Fibroblast of gingiva (primary cell): ENCODE measurements at regions not wholly inside any gene's neighbourhood (a gene's known extent, or its start where the extent isn't known, plus 50 kb on each side); places are given as distances from the start of the nearest gene placed in this dataset.

Experiments used
- DNase-seq: peaks from one replicate; pipeline ENCODE4 v3.0.0-alpha.2; 2011; ENCODE audit warnings: low read depth

GRCh38 chr3:102750322-102750721 is 315.5 kb downstream of the ZPLD1 start:
- no peak for DNase-seq

DNA sequence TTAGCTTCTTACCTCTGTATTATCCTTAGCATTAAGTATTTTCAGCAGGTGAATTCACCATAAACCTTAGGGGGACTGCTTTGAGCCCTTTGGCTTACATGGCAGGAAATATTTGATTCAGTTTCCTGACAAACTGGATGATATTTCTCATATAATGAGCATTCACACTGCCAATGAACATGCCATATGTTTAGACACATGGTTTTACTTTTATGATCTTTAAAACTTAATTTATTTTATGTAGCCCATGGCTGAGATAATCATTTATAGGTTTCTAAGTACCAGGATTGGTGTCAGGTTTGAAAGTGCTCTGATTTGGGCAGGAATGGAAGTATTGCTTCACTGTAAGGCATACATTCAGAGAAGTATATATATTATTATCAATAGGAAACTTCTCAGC is 319.1 kb downstream of the ZPLD1 start:
- DNase-seq, result no peak

DNA sequence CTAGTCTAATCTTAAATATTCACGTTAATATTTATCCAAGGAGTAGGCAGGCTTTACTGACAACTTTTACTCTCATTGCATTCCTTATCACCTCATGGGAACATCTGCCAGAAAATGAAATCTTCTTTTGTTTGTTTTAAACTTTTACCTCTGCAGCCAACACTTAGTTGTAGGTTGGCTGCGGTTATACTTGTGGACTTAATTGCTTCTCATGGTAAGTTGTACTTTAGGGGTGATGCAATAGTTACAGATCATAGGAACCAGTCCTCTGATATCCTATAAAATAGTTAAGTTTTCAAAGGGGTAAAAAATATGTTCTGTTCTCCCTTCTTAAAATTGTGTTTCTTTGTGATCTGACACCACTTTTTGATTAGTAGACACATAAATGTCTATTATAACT is 321.9 kb downstream of the ZPLD1 start:
- DNase-seq, result no peak

GRCh38 chr3:102757950-102758349 is 323.1 kb downstream of the ZPLD1 start:
- no peak for DNase-seq

DNA sequence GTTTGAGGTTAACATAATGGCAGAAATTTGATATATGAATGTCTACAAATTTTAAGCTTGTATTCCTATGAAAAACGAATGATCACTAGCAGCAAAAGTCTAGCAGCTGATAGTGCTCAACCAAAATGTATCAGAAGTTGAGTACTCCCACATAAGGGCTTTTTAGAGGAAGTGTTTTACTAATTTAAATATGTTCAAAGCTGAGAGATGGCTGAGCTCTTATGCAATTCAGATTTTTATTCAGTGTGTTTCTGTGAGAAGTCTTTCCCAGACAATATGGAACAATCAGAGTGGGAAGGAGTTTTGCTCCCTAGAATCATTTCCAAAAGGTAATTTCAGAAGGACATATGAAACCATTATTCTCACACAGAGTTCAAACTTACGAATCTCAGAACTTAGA is 327.0 kb downstream of the ZPLD1 start:
- no peak for DNase-seq

DNA sequence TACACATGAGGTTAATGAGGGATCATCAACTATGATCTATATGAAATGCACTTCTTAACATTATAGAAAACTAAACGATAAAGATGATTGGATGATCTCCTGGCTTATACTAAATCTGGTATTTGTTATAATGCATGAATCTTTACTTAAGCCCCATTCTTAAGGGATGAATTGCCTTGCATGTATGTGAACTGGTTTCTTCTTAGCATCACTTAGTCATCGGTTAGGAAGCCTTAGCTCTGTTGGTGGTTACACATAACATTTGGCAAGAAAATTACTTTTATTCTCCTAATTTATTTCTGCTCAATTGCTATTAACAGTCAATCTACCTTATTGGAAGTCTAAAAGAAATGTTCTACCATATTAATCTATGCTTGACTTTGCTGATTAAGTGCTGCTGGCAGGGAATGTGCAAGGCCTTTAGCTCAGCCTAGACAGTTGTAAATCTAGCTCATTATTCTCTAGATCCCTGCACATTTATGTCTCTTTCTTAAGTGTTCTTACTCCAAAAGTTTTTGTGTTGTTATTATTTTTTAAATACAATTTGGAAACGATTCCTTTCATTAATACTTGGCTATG is 356.0 kb downstream of the ZPLD1 start:
- no peak for DNase-seq

GRCh38 chr3:102791641-102792589 is 357.1 kb downstream of the ZPLD1 start:
- DNase-seq, result no peak

DNA sequence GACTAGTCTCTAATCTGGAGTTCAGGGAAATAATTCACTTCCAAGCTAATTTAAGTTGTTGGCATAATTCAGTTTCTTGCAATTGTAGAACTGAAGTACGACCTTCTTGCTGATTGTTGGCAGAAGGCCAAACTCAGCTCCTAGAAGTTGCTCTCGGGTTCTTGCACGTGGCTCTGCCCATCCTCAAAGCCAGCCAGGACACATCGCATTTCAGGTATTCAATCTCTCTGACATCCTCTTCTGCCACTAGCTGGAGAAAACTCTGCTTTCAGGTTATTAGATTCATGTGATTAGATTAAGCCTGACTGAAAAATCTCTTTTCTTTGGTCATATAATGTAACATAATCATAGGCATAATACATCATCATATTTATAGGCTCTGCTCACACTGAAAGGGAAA is 362.0 kb downstream of the ZPLD1 start:
- no peak for DNase-seq

GRCh38 chr3:102802819-102803420 is 368.1 kb downstream of the ZPLD1 start:
- DNase-seq, result no peak

GRCh38 chr3:102810937-102811336 is 376.1 kb downstream of the ZPLD1 start:
- DNase-seq, result no peak

- no peak for DNase-seq
These were observed 391.8 kb downstream of the ZPLD1 start for GRCh38 chr3:102826636-102827035.

- DNase-seq, result no peak
These were observed 392.6 kb downstream of the ZPLD1 start for GRCh38 chr3:102827386-102827785.

GRCh38 chr3:102830415-102830814 is 395.6 kb downstream of the ZPLD1 start:
- DNase-seq, result no peak

GRCh38 chr3:102841866-102842265 is 407.1 kb downstream of the ZPLD1 start:
- no peak for DNase-seq

- DNase-seq, result no peak
These were observed 432.0 kb downstream of the ZPLD1 start for GRCh38 chr3:102866845-102867244.

DNA sequence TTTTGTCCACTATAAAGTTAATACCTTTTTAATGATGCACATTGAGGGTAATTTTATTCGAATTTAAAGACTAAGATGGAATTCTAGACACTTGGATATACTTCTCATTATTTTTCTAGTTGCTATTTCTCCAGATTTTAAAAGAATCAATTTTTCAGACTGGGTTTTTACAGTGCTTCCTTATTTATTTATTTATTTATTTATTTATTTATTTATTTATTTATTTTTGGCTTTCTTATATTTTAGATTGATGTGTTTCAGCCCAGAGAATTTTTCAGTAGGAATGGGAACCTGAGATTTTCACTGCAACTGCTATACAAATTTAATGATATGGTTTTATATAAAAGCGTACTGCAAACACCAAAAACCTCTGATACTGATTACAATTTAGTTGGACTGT is 448.7 kb downstream of the ZPLD1 start:
- DNase-seq, result no peak

- no peak for DNase-seq
These were observed 450.5 kb downstream of the ZPLD1 start for GRCh38 chr3:102885289-102885688.

DNA sequence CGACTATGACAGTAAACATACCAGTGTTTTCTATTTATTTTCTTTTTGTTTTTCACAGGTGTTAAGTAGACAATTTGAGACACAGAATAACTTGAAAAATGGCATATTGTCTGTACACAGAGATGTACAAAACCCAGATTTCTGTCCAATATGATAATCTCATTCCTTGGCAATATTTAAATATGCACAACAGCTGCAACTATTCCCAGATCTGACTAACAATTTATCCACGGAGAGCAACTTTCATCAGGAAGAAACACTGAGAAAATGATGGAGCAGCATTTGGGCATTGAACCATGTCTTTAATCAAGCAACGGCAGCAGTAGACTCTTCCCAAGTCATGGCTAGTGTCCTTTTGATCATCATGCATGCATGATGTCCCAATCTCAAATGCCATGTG is 452.6 kb downstream of the ZPLD1 start:
- DNase-seq, result no peak

GRCh38 chr3:102896851-102897621 is 462.2 kb downstream of the ZPLD1 start:
- DNase-seq, result no peak

GRCh38 chr3:102904629-102905028 is 469.8 kb downstream of the ZPLD1 start:
- DNase-seq, result no peak

DNA sequence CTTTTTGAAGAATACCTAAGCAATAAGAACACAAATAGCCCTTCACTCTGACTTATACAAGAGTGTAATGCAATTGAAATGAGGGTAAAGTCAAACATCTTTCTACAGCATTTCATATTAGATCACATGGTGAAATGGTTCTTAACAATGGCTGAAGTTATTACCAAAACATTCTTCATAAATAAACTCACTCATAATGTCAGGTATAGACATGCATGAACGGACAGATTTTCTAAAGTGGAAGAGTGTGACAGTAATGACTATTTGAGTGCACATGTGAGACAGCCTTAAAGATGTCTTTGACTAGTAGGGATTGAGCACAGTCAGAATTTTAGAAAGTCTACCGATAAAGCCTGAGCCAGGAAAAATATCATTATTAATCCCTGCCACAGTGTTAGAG is 471.0 kb downstream of the ZPLD1 start:
- DNase-seq, result no peak

- no peak for DNase-seq
These were observed 472.0 kb downstream of the ZPLD1 start for GRCh38 chr3:102906818-102907217.
